ENCODE measurements at regions not wholly inside any gene's neighbourhood (a gene's known extent, or its start where the extent isn't known, plus 50 kb on each side); places are given as distances from the start of the nearest gene placed in this dataset.

GRCh38 chr3:132800958-132801357, 78.7 kb upstream of the NPHP3 start:
- Histone ChIP-seq H3K36me3 (ENCODE audit: low read depth, low read length) (no peaks in the 10 kb centered on the region), H3K79me2 (ENCODE audit: low read length) (no peaks in the 10 kb centered on the region), H3K9me2 (replicated peaks; ENCODE audit: low read length) (no peaks in the 10 kb centered on the region), H3K27ac (ENCODE audit: low read length) (no peak overlapping the region), H3K27me3 (ENCODE audit: low read length) (no peaks in the 10 kb centered on the region), H3K4me1 (ENCODE audit: insufficient read depth, low read length) (no peaks in the 10 kb centered on the region), H3K9me3 (ENCODE audit: low read length) (no peaks in the 10 kb centered on the region), H4K20me1 (ENCODE audit: low read length) (no peaks in the 10 kb centered on the region), H3K4me3 (ENCODE audit: low read length) (no peak overlapping the region), H3K4me2 (ENCODE audit: low read length) (no peak overlapping the region), H3F3A (ENCODE audit: low read length, unreplicated experiment) (no peaks in the 10 kb centered on the region), H2AFZ (ENCODE audit: low read length) (no peak overlapping the region), H3K9ac (ENCODE audit: low read length) (no peak overlapping the region)
- intact Hi-C loops (cut with micrococcal nuclease), result no loop called here
- TF ChIP-seq CTCF (conservative IDR thresholded peaks at IDR 0.05; ENCODE audit: low read depth, low read length) (no peak), EZH2phosphoT487 (IDR thresholded peaks at IDR 0.05; ENCODE audit: borderline replicate concordance, low read length) (no peak), EZH2 (IDR thresholded peaks at IDR 0.05; ENCODE audit: low read length, unreplicated experiment) (no peak)
- ChIA-PET CTCF (no interaction called here), POLR2A (ENCODE audit: unreplicated experiment) (no interaction called here)
- DNase-seq (no peak), ATAC-seq (no peak)
- BruUV-seq (replicated peaks), result no TSS peak

DNA sequence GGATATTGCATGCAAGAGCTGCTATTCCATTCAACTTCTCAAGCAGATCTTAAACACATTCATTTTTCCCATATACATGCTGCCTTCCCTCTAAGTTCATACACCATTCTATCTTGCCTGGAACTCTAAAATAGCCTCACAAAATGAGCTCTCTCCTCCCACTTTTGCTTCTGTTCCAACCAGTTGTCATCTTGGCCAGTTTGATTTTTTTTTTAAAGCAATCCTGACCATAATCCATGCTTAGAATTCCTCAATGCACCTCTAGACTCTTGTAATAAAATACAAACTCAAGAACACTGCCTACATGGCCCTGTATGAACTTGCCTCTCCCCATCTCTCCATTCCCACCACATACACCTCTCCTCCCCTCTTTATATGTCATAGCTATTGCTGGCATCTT, 68.6 kb upstream of the NPHP3 start:
- Histone ChIP-seq H3K9me3 (ENCODE audit: low read length) (no peaks in the 10 kb centered on the region), H3F3A (ENCODE audit: low read length, unreplicated experiment) (no peaks in the 10 kb centered on the region), H3K79me2 (ENCODE audit: low read length) (no peaks in the 10 kb centered on the region), H3K4me3 (ENCODE audit: low read length) (no peak overlapping the region), H3K4me2 (ENCODE audit: low read length) (no peak overlapping the region), H3K27ac (ENCODE audit: low read length) (no peak overlapping the region), H3K9ac (ENCODE audit: low read length) (no peak overlapping the region), H3K9me2 (replicated peaks; ENCODE audit: low read length) (no peaks in the 10 kb centered on the region), H2AFZ (ENCODE audit: low read length) (no peak overlapping the region), H4K20me1 (ENCODE audit: low read length) (no peaks in the 10 kb centered on the region), H3K36me3 (ENCODE audit: low read depth, low read length) (no peaks in the 10 kb centered on the region), H3K4me1 (ENCODE audit: insufficient read depth, low read length) (no peaks in the 10 kb centered on the region), H3K27me3 (ENCODE audit: low read length) (peaks cover 16% of the 10 kb centered on the region; the same call in 1 of the 2 replicates)
- CTCF ChIA-PET, result no interaction called here
- ATAC-seq, result no peak
- no TSS peak for BruUV-seq (replicated peaks)
- TF ChIP-seq EZH2 (IDR thresholded peaks at IDR 0.05; ENCODE audit: low read length, unreplicated experiment), result no peak
- TF ChIP-seq CTCF (conservative IDR thresholded peaks at IDR 0.05; ENCODE audit: low read depth, low read length), result no peak
- no peak for TF ChIP-seq EZH2phosphoT487 (IDR thresholded peaks at IDR 0.05; ENCODE audit: borderline replicate concordance, low read length)
- POLR2A ChIA-PET (ENCODE audit: unreplicated experiment), result no interaction called here
- DNase-seq, result no peak
- intact Hi-C loops (cut with micrococcal nuclease), result no loop called here

DNA sequence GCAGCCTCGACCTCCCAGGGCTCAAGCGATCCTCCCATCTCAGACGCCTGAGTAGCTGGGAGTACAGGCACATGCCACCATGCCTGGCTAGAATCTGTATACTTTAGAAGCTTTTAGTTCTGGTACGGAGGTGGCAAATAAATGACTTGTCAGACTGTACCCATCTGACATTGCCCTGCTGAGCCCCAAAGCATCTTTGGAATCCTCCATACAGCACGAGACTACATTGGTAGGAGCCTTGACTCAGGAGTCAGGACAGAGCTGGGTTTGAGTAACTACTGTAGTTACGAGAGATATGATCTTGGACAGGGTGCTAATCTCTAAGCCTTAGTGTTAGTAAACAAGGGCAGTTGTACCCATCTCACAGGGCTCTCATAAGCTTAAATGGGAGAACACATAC, 67.8 kb upstream of the NPHP3 start:
- DNase-seq, result no peak
- ATAC-seq, result no peak
- H4K20me1 ChIP-seq (ENCODE audit: low read length), result no peaks in the 10 kb centered on the region
- no peak overlapping the region for H3K9ac ChIP-seq (ENCODE audit: low read length)
- no peak overlapping the region for H3K27ac ChIP-seq (ENCODE audit: low read length)
- TF ChIP-seq EZH2 (IDR thresholded peaks at IDR 0.05; ENCODE audit: low read length, unreplicated experiment) (no peak), CTCF (conservative IDR thresholded peaks at IDR 0.05; ENCODE audit: low read depth, low read length) (no peak), EZH2phosphoT487 (IDR thresholded peaks at IDR 0.05; ENCODE audit: borderline replicate concordance, low read length) (no peak)
- H3K9me3 ChIP-seq (ENCODE audit: low read length), result no peaks in the 10 kb centered on the region
- H3K36me3 ChIP-seq (ENCODE audit: low read depth, low read length), result no peaks in the 10 kb centered on the region
- no peak overlapping the region for H3K4me2 ChIP-seq (ENCODE audit: low read length)
- ChIA-PET CTCF (no interaction called here), POLR2A (ENCODE audit: unreplicated experiment) (no interaction called here)
- BruUV-seq (replicated peaks), result no TSS peak
- H2AFZ ChIP-seq (ENCODE audit: low read length), result no peak overlapping the region
- H3K4me1 ChIP-seq (ENCODE audit: insufficient read depth, low read length), result no peaks in the 10 kb centered on the region
- H3F3A ChIP-seq (ENCODE audit: low read length, unreplicated experiment), result no peaks in the 10 kb centered on the region
- H3K27me3 ChIP-seq (ENCODE audit: low read length), result peaks cover 16% of the 10 kb centered on the region; the same call in 1 of the 2 replicates
- H3K4me3 ChIP-seq (ENCODE audit: low read length), result no peak overlapping the region
- H3K79me2 ChIP-seq (ENCODE audit: low read length), result no peaks in the 10 kb centered on the region
- intact Hi-C loops (cut with micrococcal nuclease), result no loop called here
- H3K9me2 ChIP-seq (replicated peaks; ENCODE audit: low read length), result no peaks in the 10 kb centered on the region
